ENCODE measurements at regions not wholly inside any gene's neighbourhood (a gene's known extent, or its start where the extent isn't known, plus 50 kb on each side); places are given as distances from the start of the nearest gene placed in this dataset.

DNA sequence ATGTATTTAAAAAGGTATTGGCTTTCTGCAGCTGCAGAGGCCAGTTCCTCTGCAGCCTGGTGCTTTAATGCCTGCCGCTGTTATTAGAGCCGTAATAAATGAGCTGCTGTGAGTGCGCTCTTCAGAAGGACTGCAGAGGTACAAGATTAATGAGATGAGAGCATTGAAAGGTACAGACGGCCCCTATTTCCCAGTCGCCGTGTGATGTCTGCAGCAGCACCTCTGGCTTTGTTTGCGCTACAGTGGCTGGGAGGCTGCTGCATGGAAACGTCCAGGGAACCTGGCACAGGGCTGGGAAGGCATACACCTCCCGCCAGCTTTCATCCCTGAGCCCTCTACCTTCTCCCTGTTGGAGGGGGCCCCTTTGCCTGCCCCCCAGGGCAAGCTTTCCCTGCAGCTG lies 383.8 kb upstream of the ZMIZ1 start:
- H3K9me3 ChIP-seq (ENCODE audit: control insufficient read depth in 1 of 2, insufficient read depth in 1 of 2, low read depth in 1 of 2, low read length in 2 of 2), result no peaks in the 10 kb centered on the region
- DNase-seq (ENCODE audit: low read depth, low spot score) (no peak), ATAC-seq (no peak)
- H3K9ac ChIP-seq (ENCODE audit: low read length), result no peak overlapping the region
- no peak overlapping the region for H3K27ac ChIP-seq (ENCODE audit: low read depth, low read length)
- ChIA-PET RAD21 (ENCODE audit: low non-redundant PET in 1 of 2, low total read pairs in 2 of 2, uncharacterized antibody in 2 of 2, unreplicated experiment in 2 of 2) (no interaction called here), POLR2A (no interaction called here), CTCF (interaction anchor here (1.3 kb wide), 1 partner anchor 27 kb away, joined by 3 read pairs; no protein-coding TSS in a partner anchor)
- BruUV-seq (replicated peaks), result no TSS peak
- no peak overlapping the region for H3K4me2 ChIP-seq (ENCODE audit: low read length)
- peaks cover 9% of the 10 kb centered on the region; the same call in 1 of the 2 replicates for H3K27me3 ChIP-seq (ENCODE audit: insufficient read depth, low read length)
- H3K4me3 ChIP-seq (replicated peaks in 1 of 2; ENCODE audit: low read depth in 1 of 2, low read length in 2 of 2), result no peak overlapping the region
- no peaks in the 10 kb centered on the region for H3K79me2 ChIP-seq (ENCODE audit: insufficient read depth, low read length)
- no peaks in the 10 kb centered on the region for H3K9me2 ChIP-seq (ENCODE audit: insufficient read depth)
- peaks cover 0 to 5% of the 10 kb centered on the region in 2 experiments; a peak in 2 of 4 replicates for H3K4me1 ChIP-seq (ENCODE audit: control insufficient read depth in 1 of 2, insufficient read depth in 2 of 2, low read length in 2 of 2)
- no peaks in the 10 kb centered on the region for H3K36me3 ChIP-seq (ENCODE audit: control insufficient read depth in 1 of 2, insufficient read depth in 2 of 2, low read length in 2 of 2)
- no peak overlapping the region for H2AFZ ChIP-seq (ENCODE audit: low read depth, low read length, poor library complexity, severe bottlenecking)
- no peak for TF ChIP-seq FOSL1 (IDR thresholded peaks at IDR 0.05; ENCODE audit: low read depth)
- TF ChIP-seq JUND (IDR thresholded peaks at IDR 0.05), result no peak
- no peak for TF ChIP-seq POLR2AphosphoS5 (IDR thresholded peaks at IDR 0.05; ENCODE audit: low read depth, low read length)
- no peak for TF ChIP-seq EGR1 (IDR thresholded peaks at IDR 0.05; ENCODE audit: low read depth)
- no peak for TF ChIP-seq ZFX (IDR thresholded peaks at IDR 0.05)
- TF ChIP-seq, protein P1, sequence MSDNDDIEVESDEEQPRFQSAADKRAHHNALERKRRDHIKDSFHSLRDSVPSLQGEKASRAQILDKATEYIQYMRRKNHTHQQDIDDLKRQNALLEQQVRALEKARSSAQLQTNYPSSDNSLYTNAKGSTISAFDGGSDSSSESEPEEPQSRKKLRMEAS (IDR thresholded peaks at IDR 0.05), result no peak
- TF ChIP-seq CBX3 (IDR thresholded peaks at IDR 0.05; ENCODE audit: low read depth), result no peak
- TF ChIP-seq SP1 (IDR thresholded peaks at IDR 0.05; ENCODE audit: low read depth), result no peak
- H4K20me1 ChIP-seq (ENCODE audit: insufficient read depth), result no peaks in the 10 kb centered on the region
- intact Hi-C loops (cut with micrococcal nuclease), result no loop called here

DNA sequence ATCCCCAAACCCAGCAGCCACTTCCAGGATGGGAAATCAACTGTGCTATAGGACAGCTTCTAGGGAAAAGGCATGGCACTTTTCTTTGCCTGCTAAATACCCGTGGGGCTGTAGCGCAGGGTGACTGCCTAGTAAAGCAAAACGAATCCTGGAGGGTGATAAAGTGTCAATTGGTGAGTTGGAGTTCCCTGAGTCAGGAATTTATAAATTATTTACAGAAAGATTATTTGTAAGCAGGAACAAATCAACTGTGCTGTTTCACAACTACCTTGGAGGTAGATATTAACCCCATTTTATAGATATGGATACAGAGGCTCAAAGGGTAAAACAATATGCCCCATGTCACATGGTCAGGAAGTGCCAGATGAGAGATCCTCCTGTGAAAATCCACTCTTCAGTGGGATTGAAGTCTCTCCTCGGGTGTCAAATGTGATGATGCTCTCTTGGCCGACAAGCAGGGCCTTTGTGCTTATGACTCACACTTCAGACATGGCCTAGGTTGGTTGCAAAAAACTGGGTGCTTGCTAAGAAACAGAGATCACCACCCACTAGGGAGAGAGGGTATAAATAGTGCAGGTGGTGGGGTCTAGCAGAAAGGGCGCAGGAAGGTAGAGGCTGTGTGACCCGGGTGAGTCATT lies 383.2 kb upstream of the ZMIZ1 start:
- ATAC-seq (no peak), DNase-seq (ENCODE audit: low read depth, low spot score) (no peak)
- Histone ChIP-seq H2AFZ (ENCODE audit: low read depth, low read length, poor library complexity, severe bottlenecking) (no peak overlapping the region), H4K20me1 (ENCODE audit: insufficient read depth) (no peaks in the 10 kb centered on the region), H3K4me1 (ENCODE audit: control insufficient read depth in 1 of 2, insufficient read depth in 2 of 2, low read length in 2 of 2) (peaks cover 0 to 5% of the 10 kb centered on the region in 2 experiments; a peak in 2 of 4 replicates), H3K4me2 (ENCODE audit: low read length) (peak overlapping the region; percentile 30; the same call in 1 of the 2 replicates), H3K79me2 (ENCODE audit: insufficient read depth, low read length) (no peaks in the 10 kb centered on the region), H3K27me3 (ENCODE audit: insufficient read depth, low read length) (peaks cover 9% of the 10 kb centered on the region; the same call in 1 of the 2 replicates), H3K9me3 (ENCODE audit: control insufficient read depth in 1 of 2, insufficient read depth in 1 of 2, low read depth in 1 of 2, low read length in 2 of 2) (no peaks in the 10 kb centered on the region), H3K9ac (ENCODE audit: low read length) (no peak overlapping the region), H3K27ac (ENCODE audit: low read depth, low read length) (no peak overlapping the region), H3K36me3 (ENCODE audit: control insufficient read depth in 1 of 2, insufficient read depth in 2 of 2, low read length in 2 of 2) (no peaks in the 10 kb centered on the region), H3K4me3 (replicated peaks in 1 of 2; ENCODE audit: low read depth in 1 of 2, low read length in 2 of 2) (no peak overlapping the region), H3K9me2 (ENCODE audit: insufficient read depth) (no peaks in the 10 kb centered on the region)
- CTCF ChIA-PET, result interaction anchor here (1.3 kb wide), 1 partner anchor 28 kb away, joined by 3 read pairs; no protein-coding TSS in a partner anchor
- RAD21 ChIA-PET (ENCODE audit: low non-redundant PET in 1 of 2, low total read pairs in 2 of 2, uncharacterized antibody in 2 of 2, unreplicated experiment in 2 of 2), result no interaction called here
- no TSS peak for BruUV-seq (replicated peaks)
- POLR2A ChIA-PET, result no interaction called here
- intact Hi-C loops (cut with micrococcal nuclease), result no loop called here
- TF ChIP-seq ZFX (IDR thresholded peaks at IDR 0.05) (no peak), EZH2phosphoT487 (IDR thresholded peaks at IDR 0.05; ENCODE audit: borderline replicate concordance) (no peak), CEBPB (IDR thresholded peaks at IDR 0.05; ENCODE audit: low read depth) (no peak), POLR2AphosphoS5 (IDR thresholded peaks at IDR 0.05; ENCODE audit: low read depth, low read length) (no peak), CBX3 (IDR thresholded peaks at IDR 0.05; ENCODE audit: low read depth) (no peak), ZNF274 (IDR thresholded peaks at IDR 0.05; ENCODE audit: low read depth, low read length) (no peak), FOSL1 (IDR thresholded peaks at IDR 0.05; ENCODE audit: low read depth) (no peak), EGR1 (IDR thresholded peaks at IDR 0.05; ENCODE audit: low read depth) (no peak), JUND (IDR thresholded peaks at IDR 0.05) (no peak), RAD21 (IDR thresholded peaks at IDR 0.05; ENCODE audit: low read depth) (no peak), YY1 (IDR thresholded peaks at IDR 0.05; ENCODE audit: extremely low read depth, insufficient replicate concordance, low read depth, low read length) (no peak), SRF (IDR thresholded peaks at IDR 0.05; ENCODE audit: low read depth) (no peak)
- TF ChIP-seq, protein P2, sequence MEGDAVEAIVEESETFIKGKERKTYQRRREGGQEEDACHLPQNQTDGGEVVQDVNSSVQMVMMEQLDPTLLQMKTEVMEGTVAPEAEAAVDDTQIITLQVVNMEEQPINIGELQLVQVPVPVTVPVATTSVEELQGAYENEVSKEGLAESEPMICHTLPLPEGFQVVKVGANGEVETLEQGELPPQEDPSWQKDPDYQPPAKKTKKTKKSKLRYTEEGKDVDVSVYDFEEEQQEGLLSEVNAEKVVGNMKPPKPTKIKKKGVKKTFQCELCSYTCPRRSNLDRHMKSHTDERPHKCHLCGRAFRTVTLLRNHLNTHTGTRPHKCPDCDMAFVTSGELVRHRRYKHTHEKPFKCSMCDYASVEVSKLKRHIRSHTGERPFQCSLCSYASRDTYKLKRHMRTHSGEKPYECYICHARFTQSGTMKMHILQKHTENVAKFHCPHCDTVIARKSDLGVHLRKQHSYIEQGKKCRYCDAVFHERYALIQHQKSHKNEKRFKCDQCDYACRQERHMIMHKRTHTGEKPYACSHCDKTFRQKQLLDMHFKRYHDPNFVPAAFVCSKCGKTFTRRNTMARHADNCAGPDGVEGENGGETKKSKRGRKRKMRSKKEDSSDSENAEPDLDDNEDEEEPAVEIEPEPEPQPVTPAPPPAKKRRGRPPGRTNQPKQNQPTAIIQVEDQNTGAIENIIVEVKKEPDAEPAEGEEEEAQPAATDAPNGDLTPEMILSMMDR (IDR thresholded peaks at IDR 0.05 in 2 of 3, conservative IDR thresholded peaks at IDR 0.05 in 1 of 3; ENCODE audit: borderline replicate concordance in 1 of 3, insufficient read depth in 1 of 3, low read depth in 2 of 3, low read length in 2 of 3), result no peak
- TF ChIP-seq, protein P3, sequence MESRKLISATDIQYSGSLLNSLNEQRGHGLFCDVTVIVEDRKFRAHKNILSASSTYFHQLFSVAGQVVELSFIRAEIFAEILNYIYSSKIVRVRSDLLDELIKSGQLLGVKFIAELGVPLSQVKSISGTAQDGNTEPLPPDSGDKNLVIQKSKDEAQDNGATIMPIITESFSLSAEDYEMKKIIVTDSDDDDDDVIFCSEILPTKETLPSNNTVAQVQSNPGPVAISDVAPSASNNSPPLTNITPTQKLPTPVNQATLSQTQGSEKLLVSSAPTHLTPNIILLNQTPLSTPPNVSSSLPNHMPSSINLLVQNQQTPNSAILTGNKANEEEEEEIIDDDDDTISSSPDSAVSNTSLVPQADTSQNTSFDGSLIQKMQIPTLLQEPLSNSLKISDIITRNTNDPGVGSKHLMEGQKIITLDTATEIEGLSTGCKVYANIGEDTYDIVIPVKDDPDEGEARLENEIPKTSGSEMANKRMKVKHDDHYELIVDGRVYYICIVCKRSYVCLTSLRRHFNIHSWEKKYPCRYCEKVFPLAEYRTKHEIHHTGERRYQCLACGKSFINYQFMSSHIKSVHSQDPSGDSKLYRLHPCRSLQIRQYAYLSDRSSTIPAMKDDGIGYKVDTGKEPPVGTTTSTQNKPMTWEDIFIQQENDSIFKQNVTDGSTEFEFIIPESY (IDR thresholded peaks at IDR 0.05; ENCODE audit: extremely low read depth, insufficient replicate concordance, low read length), result no peak

Measured in HCT116 (cell line).